Esophagus (tissue), 2 donors: ENCODE measurements at regions not wholly inside any gene's neighbourhood (a gene's known extent, or its start where the extent isn't known, plus 50 kb on each side); places are given as distances from the start of the nearest gene placed in this dataset.

ENCODE experiments used
- H3K27ac ChIP-seq, 2 donors: one replicate each; pipeline ENCODE4 v1.5.1; 2013; ENCODE audit warnings: low read depth in 2 of 2, mild to moderate bottlenecking in 2 of 2, inconsistent platforms in 1 of 2, low read length in 1 of 2, moderate library complexity in 1 of 2
- H3K27me3 ChIP-seq, 2 donors: one replicate each; pipeline ENCODE4 v1.6.1; 2013; ENCODE audit warnings: low read length in 2 of 2, control low read depth in 1 of 2, mild to moderate bottlenecking in 1 of 2; ENCODE audit not compliant: insufficient read depth in 2 of 2, control insufficient read depth in 1 of 2
- H3K36me3 ChIP-seq, 2 donors: one replicate each; pipeline ENCODE4 v1.6.1; 2013; ENCODE audit warnings: low read length in 1 of 2; ENCODE audit not compliant: control insufficient read depth in 2 of 2, insufficient read depth in 2 of 2
- H3K4me1 ChIP-seq, 2 donors: one replicate each; pipeline ENCODE4 v1.6.1; 2013; ENCODE audit warnings: low read length in 1 of 2; ENCODE audit not compliant: control insufficient read depth in 2 of 2, insufficient read depth in 2 of 2
- H3K4me3 ChIP-seq, 2 donors: one replicate each; pipeline ENCODE4 v1.5.1; 2013; ENCODE audit warnings: low read length in 2 of 2, mild to moderate bottlenecking in 2 of 2, low read depth in 1 of 2, moderate library complexity in 1 of 2
- H3K9me3 ChIP-seq, 2 donors: one replicate each; pipeline ENCODE4 v1.6.1; 2013; ENCODE audit warnings: mild to moderate bottlenecking in 2 of 2, low read depth in 1 of 2, low read length in 1 of 2, moderate library complexity in 1 of 2; ENCODE audit not compliant: control insufficient read depth in 2 of 2, insufficient read depth in 1 of 2
- WGBS, 2 donors: extraction: QIAGEN DNeasy Blood & Tissue Kit; methylation state at CpG; one replicate each; pipeline ENCODE4 v1.1.7; 2013; 5-methylcytosine and 5-hydroxymethylcytosine counted together
- donor health status: healthy with polysubstance abuse.
- donor health status: Bipolar disorder and iron deficiency.

- H3K36me3 ChIP-seq, result no peaks in the 10 kb centered on the region
- no peaks in the 10 kb centered on the region for H3K4me1 ChIP-seq
- 68 to 80% methylated on average over 13 of the region's 13 CpGs for WGBS, 2 donors
- H3K4me3 ChIP-seq, result no peak overlapping the region
- H3K27me3 ChIP-seq, result no peaks in the 10 kb centered on the region
- H3K27ac ChIP-seq, result no peak overlapping the region
- peaks cover 0 to 5% of the 10 kb centered on the region in 2 donors for H3K9me3 ChIP-seq
Observed at GRCh38 chr2:20880221-20880771, 57.4 kb upstream of the LDAH start.

- 84 to 85% methylated on average over 5 of the region's 5 CpGs for WGBS, 2 donors
- H3K9me3 ChIP-seq, result peaks cover 0 to 5% of the 10 kb centered on the region in 2 donors
- H3K27me3 ChIP-seq, result no peaks in the 10 kb centered on the region
- H3K27ac ChIP-seq, result no peak overlapping the region
- H3K4me3 ChIP-seq, result no peak overlapping the region
- H3K36me3 ChIP-seq, result no peaks in the 10 kb centered on the region
- no peaks in the 10 kb centered on the region for H3K4me1 ChIP-seq
Observed at GRCh38 chr2:20879221-20879620, 56.3 kb upstream of the LDAH start.

GRCh38 chr2:20877960-20878359 lies 55.1 kb upstream of the LDAH start:
- Histone ChIP-seq H3K9me3 (peaks cover 0 to 5% of the 10 kb centered on the region in 2 donors), H3K27me3 (no peaks in the 10 kb centered on the region), H3K27ac (no peak overlapping the region), H3K4me1 (no peaks in the 10 kb centered on the region), H3K36me3 (no peaks in the 10 kb centered on the region), H3K4me3 (no peak overlapping the region)
- WGBS, 2 donors, result 4 to 11% methylated on average over 2 of the region's 2 CpGs
